A673 (cell line): ENCODE measurements at regions not wholly inside any gene's neighbourhood (a gene's known extent, or its start where the extent isn't known, plus 50 kb on each side); places are given as distances from the start of the nearest gene placed in this dataset.

Experiments
- BruUV-seq: library from RNA; stranded (reverse); fragments of 400-500 nt; replicated peaks from 2 replicates; lab custom pipeline; 2021; lab: Mats Ljungman, UMichigan
- CTCF ChIA-PET: fragments of 300-600 bp; sonication (Branson Sonifier 250); formaldehyde crosslinking; loops from one replicate; lab custom pipeline; 2022; ENCODE audit warnings: antibody characterized with exemption; lab: Charles Lee
- POLR2A ChIA-PET: fragments of 300-600 bp; sonication (Branson Sonifier 250); formaldehyde crosslinking; loops from one replicate; lab custom pipeline; 2022; ENCODE audit warnings: antibody characterized with exemption; ENCODE audit not compliant: low non-redundant PET; lab: Charles Lee
- DNase-seq: peaks from one replicate; pipeline ENCODE4 v3.0.0-alpha.2; 2015; ENCODE audit warnings: low spot score
- H3K27ac ChIP-seq: fragments of 200-600 bp; sonication (generic); 2 replicates; pipeline ENCODE4 v1.5.1; 2016; ENCODE audit warnings: mixed run types, low read depth, mild to moderate bottlenecking, mixed read lengths, antibody characterized with exemption, low read length; ENCODE audit not compliant: poor library complexity, severe bottlenecking
- H3K27me3 ChIP-seq: fragments of 200-600 bp; sonication (generic); replicated peaks from 2 replicates; pipeline ENCODE4 v1.6.1; 2017; ENCODE audit warnings: mixed run types, low read depth, mild to moderate bottlenecking, mixed read lengths, antibody characterized with exemption, low read length; ENCODE audit not compliant: insufficient read depth, poor library complexity
- H3K36me3 ChIP-seq: fragments of 200-600 bp; sonication (generic); 2 replicates; pipeline ENCODE4 v1.6.1; 2016; ENCODE audit warnings: mixed run types, mild to moderate bottlenecking, mixed read lengths, antibody characterized with exemption, low read length; ENCODE audit not compliant: insufficient read depth, poor library complexity, severe bottlenecking
- H3K4me1 ChIP-seq: fragments of 200-600 bp; sonication (generic); 2 replicates; pipeline ENCODE4 v1.6.1; 2017; ENCODE audit warnings: mixed run types, mild to moderate bottlenecking, mixed read lengths, antibody characterized with exemption, low read length; ENCODE audit not compliant: insufficient read depth, poor library complexity, severe bottlenecking
- H3K4me3 ChIP-seq: fragments of 200-600 bp; sonication (generic); 2 replicates; pipeline ENCODE4 v1.5.1; 2016; ENCODE audit warnings: low read depth, mixed run types, mild to moderate bottlenecking, mixed read lengths, low read length; ENCODE audit not compliant: poor library complexity, severe bottlenecking
- H3K9me3 ChIP-seq: fragments of 200-600 bp; sonication (generic); 2 replicates; pipeline ENCODE4 v1.6.1; 2016; ENCODE audit warnings: mixed run types, low read depth, mild to moderate bottlenecking, mixed read lengths, antibody characterized with exemption, low read length; ENCODE audit not compliant: poor library complexity, severe bottlenecking
- EZH2 ChIP-seq: fragments of 200-600 bp; sonication (generic); IDR thresholded peaks from 2 replicates; pipeline ENCODE4 v1.6.1; 2017; ENCODE audit warnings: borderline replicate concordance, low read depth, mild to moderate bottlenecking, mixed read lengths, antibody characterized with exemption, low read length; ENCODE audit not compliant: poor library complexity, severe bottlenecking
- intact Hi-C: fragments of 100-400 bp; cut with micrococcal nuclease; formaldehyde crosslinking; loops from one replicate; pipeline ENCODE4 v1.10.0; 2022; ENCODE audit not compliant: unreplicated experiment
- TF ChIP-seq, protein P1 (sequence below): fragments of 300-800, 200-600 bp; sonication (generic); conservative IDR thresholded peaks from 2 replicates; pipeline ENCODE4 v1.5.1; 2017; ENCODE audit warnings: low read depth, mild to moderate bottlenecking, antibody characterized with exemption, low read length, moderate library complexity, mixed read lengths

- Histone ChIP-seq H3K36me3 (no peaks in the 10 kb centered on the region), H3K4me3 (no peak overlapping the region), H3K27me3 (no peaks in the 10 kb centered on the region), H3K4me1 (no peaks in the 10 kb centered on the region), H3K9me3 (no peaks in the 10 kb centered on the region), H3K27ac (no peak overlapping the region)
- POLR2A ChIA-PET = no interaction called here
- no TSS peak for BruUV-seq
- no peak for TF ChIP-seq EZH2
- TF ChIP-seq, protein P1, sequence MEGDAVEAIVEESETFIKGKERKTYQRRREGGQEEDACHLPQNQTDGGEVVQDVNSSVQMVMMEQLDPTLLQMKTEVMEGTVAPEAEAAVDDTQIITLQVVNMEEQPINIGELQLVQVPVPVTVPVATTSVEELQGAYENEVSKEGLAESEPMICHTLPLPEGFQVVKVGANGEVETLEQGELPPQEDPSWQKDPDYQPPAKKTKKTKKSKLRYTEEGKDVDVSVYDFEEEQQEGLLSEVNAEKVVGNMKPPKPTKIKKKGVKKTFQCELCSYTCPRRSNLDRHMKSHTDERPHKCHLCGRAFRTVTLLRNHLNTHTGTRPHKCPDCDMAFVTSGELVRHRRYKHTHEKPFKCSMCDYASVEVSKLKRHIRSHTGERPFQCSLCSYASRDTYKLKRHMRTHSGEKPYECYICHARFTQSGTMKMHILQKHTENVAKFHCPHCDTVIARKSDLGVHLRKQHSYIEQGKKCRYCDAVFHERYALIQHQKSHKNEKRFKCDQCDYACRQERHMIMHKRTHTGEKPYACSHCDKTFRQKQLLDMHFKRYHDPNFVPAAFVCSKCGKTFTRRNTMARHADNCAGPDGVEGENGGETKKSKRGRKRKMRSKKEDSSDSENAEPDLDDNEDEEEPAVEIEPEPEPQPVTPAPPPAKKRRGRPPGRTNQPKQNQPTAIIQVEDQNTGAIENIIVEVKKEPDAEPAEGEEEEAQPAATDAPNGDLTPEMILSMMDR = no peak
- no peak for DNase-seq
- intact Hi-C loops = no loop called here
- CTCF ChIA-PET = no interaction called here
Measured at GRCh38 chr13:44188257-44188656, 185.4 kb upstream of the SERP2 start.

DNA sequence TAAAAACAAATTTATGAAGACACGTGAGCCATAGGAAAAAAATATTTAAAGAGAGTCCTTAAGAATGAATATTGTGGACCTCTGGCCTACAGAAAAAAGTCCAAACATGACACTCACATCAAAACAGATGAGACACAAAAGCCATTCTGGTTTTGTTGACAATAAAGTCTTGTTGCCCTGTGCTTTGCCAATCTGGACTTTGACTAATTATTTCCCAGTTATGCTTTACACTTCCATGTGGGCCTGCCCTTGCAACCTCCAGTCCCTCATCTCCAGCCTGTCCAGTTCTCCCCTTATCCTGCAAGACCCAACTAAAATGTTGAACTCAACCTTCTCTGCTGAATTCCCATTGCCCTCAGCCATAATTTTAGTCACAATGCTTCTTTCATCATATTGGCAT is 184.5 kb upstream of the SERP2 start:
- Histone ChIP-seq H3K27ac (no peak overlapping the region), H3K4me1 (no peaks in the 10 kb centered on the region), H3K36me3 (no peaks in the 10 kb centered on the region), H3K4me3 (no peak overlapping the region), H3K27me3 (no peaks in the 10 kb centered on the region), H3K9me3 (no peaks in the 10 kb centered on the region)
- no TSS peak for BruUV-seq
- intact Hi-C loops = no loop called here
- TF ChIP-seq, protein P1 = no peak
- no peak for TF ChIP-seq EZH2
- POLR2A ChIA-PET = no interaction called here
- DNase-seq = no peak
- CTCF ChIA-PET = no interaction called here

GRCh38 chr13:44191103-44191502 is 182.5 kb upstream of the SERP2 start:
- Histone ChIP-seq H3K27me3 (no peaks in the 10 kb centered on the region), H3K9me3 (no peaks in the 10 kb centered on the region), H3K4me3 (no peak overlapping the region), H3K36me3 (no peaks in the 10 kb centered on the region), H3K4me1 (no peaks in the 10 kb centered on the region), H3K27ac (no peak overlapping the region)
- ChIA-PET POLR2A (no interaction called here), CTCF (interaction anchor here (0.9 kb wide), 1 partner anchor 141 kb away, joined by 3 read pairs; no protein-coding TSS in a partner anchor)
- TF ChIP-seq EZH2 = no peak
- TF ChIP-seq, protein P1 = no peak
- intact Hi-C loops = loop anchor here (5.0 kb wide), 1 partner anchor 246 kb away; no protein-coding TSS in a partner anchor
- BruUV-seq = no TSS peak
- no peak for DNase-seq
